Transverse colon (tissue), 4 donors: ENCODE measurements at regions not wholly inside any gene's neighbourhood (a gene's known extent, or its start where the extent isn't known, plus 50 kb on each side); places are given as distances from the start of the nearest gene placed in this dataset.

Experiments used
- CTCF ChIP-seq, 5 experiments: fragments of 200-600 bp in 3 of 5; fragments of 450-650 bp in 2 of 5; sonication (generic) in 3 of 5; IDR thresholded peaks; 1 replicate in 2 of 5; 2 replicates in 3 of 5; pipeline ENCODE4 v1.5.1; 2016 to 2017; ENCODE audit warnings: antibody characterized with exemption in 5 of 5, inconsistent platforms in 3 of 5, mild to moderate bottlenecking in 2 of 5, moderate library complexity in 1 of 5
- EP300 ChIP-seq: sonication (generic); formaldehyde crosslinking; IDR thresholded peaks from one replicate; pipeline ENCODE4 v1.6.1; 2017; ENCODE audit warnings: antibody characterized with exemption, low read depth
- POLR2A ChIP-seq: fragments of 450-650 bp; IDR thresholded peaks from one replicate; pipeline ENCODE4 v1.6.1; 2016; ENCODE audit warnings: antibody characterized with exemption, mild to moderate bottlenecking, moderate library complexity
- POLR2AphosphoS5 ChIP-seq, 3 donors: sonication (generic); formaldehyde crosslinking; IDR thresholded peaks; one replicate each; pipeline ENCODE4 v1.6.1; 2016; ENCODE audit warnings: antibody characterized with exemption in 3 of 3

GRCh38 chr5:159835548-159835947 lies 80.7 kb upstream of the ADRA1B start:
- TF ChIP-seq CTCF (IDR thresholded peaks at IDR 0.05) (no peak), POLR2A (no peak), EP300 (no peak), POLR2AphosphoS5 (IDR thresholded peaks at IDR 0.05) (no peak)
